ENCODE measurements at regions not wholly inside any gene's neighbourhood (a gene's known extent, or its start where the extent isn't known, plus 50 kb on each side); places are given as distances from the start of the nearest gene placed in this dataset.

DNA sequence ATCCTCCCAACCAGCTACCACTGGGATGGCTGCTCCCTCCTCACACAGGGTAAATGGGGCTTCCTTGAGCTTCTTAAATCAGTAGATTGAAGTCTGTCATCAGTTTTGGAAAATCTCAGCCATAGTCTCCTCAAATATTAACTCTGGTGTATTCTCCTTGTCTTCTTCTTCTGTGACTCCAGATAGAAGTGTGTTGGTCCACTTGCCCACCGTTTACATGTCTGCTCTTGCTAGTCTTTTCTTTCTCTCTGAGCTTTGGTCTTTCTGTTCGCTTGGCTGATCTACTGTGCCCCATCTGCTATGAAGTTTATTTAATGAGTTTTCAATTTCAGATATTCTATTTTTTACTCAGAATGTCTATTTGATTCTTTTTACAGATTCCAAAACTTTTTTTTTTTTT lies 281.7 kb upstream of the HDAC4 start:
- TF ChIP-seq POLR2AphosphoS5 (IDR thresholded peaks at IDR 0.05) (no peak), POLR2A (IDR thresholded peaks at IDR 0.05) (no peak)
- TF ChIP-seq, protein P1, sequence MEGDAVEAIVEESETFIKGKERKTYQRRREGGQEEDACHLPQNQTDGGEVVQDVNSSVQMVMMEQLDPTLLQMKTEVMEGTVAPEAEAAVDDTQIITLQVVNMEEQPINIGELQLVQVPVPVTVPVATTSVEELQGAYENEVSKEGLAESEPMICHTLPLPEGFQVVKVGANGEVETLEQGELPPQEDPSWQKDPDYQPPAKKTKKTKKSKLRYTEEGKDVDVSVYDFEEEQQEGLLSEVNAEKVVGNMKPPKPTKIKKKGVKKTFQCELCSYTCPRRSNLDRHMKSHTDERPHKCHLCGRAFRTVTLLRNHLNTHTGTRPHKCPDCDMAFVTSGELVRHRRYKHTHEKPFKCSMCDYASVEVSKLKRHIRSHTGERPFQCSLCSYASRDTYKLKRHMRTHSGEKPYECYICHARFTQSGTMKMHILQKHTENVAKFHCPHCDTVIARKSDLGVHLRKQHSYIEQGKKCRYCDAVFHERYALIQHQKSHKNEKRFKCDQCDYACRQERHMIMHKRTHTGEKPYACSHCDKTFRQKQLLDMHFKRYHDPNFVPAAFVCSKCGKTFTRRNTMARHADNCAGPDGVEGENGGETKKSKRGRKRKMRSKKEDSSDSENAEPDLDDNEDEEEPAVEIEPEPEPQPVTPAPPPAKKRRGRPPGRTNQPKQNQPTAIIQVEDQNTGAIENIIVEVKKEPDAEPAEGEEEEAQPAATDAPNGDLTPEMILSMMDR (IDR thresholded peaks at IDR 0.05), result no peak

Data from suprapubic skin (tissue), 4 donors.